Endothelial cell (in vitro differentiated cells): ENCODE measurements at regions not wholly inside any gene's neighbourhood (a gene's known extent, or its start where the extent isn't known, plus 50 kb on each side); places are given as distances from the start of the nearest gene placed in this dataset.

Experiments used
- DNase-seq: peaks from one replicate; pipeline ENCODE4 v3.0.0; 2021; ENCODE audit warnings: low spot score
- H3K27ac Mint-ChIP-seq: one replicate; pipeline ENCODE4 v1.8.0; 2021; ENCODE audit warnings: mixed read lengths, inconsistent platforms; ENCODE audit not compliant: unreplicated experiment
- H3K27me3 Mint-ChIP-seq: one replicate; pipeline ENCODE4 v1.8.0; 2021; ENCODE audit warnings: mild to moderate bottlenecking, moderate library complexity, mixed read lengths, inconsistent platforms; ENCODE audit not compliant: unreplicated experiment
- H3K36me3 Mint-ChIP-seq: one replicate; pipeline ENCODE4 v1.8.0; 2021; ENCODE audit warnings: mild to moderate bottlenecking, low read depth, mixed read lengths, inconsistent platforms; ENCODE audit not compliant: unreplicated experiment
- H3K4me1 Mint-ChIP-seq: one replicate; pipeline ENCODE4 v1.8.0; 2021; ENCODE audit warnings: mild to moderate bottlenecking, mixed read lengths, inconsistent platforms; ENCODE audit not compliant: unreplicated experiment
- H3K4me3 Mint-ChIP-seq: one replicate; pipeline ENCODE4 v1.8.0; 2021; ENCODE audit warnings: mild to moderate bottlenecking, mixed read lengths, inconsistent platforms; ENCODE audit not compliant: unreplicated experiment
- H3K9me3 Mint-ChIP-seq: one replicate; pipeline ENCODE4 v1.8.0; 2021; ENCODE audit warnings: mixed read lengths, inconsistent platforms; ENCODE audit not compliant: unreplicated experiment
- TF ChIP-seq, protein P1 (sequence below): fragments of 200-600 bp; sonication (generic); IDR thresholded peaks from one replicate; pipeline ENCODE4 v1.5.0; 2021; ENCODE audit warnings: antibody characterized with exemption; ENCODE audit not compliant: unreplicated experiment

DNA sequence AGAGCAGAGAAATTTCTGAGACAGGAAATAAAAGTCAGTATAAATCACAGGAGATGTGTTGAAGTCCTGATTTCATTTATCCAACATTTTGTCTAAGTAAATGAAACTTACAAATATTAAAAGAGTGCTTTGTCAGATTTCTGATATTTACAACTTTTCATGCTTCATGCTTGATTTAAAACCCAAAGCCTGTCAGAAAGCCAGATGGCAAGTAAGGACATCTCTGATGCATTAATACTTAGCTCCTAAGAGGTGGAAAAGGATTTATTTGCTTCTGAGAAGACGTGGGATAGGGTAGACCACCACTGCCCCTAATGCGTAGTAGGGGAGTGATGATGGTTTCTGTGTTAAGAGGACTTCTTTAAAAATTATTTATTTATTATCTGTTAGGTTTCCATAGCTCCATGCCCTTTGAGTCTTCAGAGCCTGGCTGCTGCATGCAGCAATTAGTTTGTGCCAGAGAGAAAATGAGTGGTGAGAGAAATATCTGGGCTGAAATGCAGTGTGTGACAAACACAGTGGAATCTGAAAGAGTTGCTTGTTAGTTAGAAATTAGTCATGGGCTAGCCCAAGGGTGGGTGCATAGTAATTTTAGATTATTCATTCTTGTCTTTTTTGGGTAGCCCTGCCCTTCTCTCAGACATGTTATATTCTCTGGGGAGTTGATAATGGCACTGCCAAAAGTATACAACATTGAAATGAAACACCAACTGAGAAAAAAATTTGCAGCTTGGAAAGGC is 333.8 kb downstream of the C4orf33 start:
- no peak overlapping the region for H3K4me3 Mint-ChIP-seq
- no peaks in the 10 kb centered on the region for H3K9me3 Mint-ChIP-seq
- H3K36me3 Mint-ChIP-seq = no peaks in the 10 kb centered on the region
- TF ChIP-seq, protein P1, sequence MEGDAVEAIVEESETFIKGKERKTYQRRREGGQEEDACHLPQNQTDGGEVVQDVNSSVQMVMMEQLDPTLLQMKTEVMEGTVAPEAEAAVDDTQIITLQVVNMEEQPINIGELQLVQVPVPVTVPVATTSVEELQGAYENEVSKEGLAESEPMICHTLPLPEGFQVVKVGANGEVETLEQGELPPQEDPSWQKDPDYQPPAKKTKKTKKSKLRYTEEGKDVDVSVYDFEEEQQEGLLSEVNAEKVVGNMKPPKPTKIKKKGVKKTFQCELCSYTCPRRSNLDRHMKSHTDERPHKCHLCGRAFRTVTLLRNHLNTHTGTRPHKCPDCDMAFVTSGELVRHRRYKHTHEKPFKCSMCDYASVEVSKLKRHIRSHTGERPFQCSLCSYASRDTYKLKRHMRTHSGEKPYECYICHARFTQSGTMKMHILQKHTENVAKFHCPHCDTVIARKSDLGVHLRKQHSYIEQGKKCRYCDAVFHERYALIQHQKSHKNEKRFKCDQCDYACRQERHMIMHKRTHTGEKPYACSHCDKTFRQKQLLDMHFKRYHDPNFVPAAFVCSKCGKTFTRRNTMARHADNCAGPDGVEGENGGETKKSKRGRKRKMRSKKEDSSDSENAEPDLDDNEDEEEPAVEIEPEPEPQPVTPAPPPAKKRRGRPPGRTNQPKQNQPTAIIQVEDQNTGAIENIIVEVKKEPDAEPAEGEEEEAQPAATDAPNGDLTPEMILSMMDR = no peak
- no peak overlapping the region for H3K27ac Mint-ChIP-seq
- DNase-seq = no peak
- peaks cover 1% of the 10 kb centered on the region for H3K27me3 Mint-ChIP-seq
- no peaks in the 10 kb centered on the region for H3K4me1 Mint-ChIP-seq

DNA sequence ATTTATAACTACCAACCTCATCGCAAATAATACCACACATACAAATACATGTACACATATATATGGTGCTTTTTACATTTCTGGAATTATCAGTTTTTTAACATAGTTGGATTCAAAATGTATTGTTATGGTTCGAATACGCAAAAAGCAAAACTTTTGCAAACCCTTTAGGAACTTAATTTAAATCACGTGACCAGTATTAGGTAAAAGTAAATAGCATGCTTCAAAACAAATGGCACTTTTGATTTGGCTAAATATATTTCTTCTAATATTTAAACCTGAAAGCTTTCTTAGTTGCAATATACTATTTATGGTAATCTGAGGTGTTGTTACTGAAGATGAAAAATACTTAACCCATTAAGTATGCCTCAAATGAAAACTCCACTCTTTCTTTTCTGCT is 341.4 kb downstream of the C4orf33 start:
- Mint-ChIP-seq H3K4me3 (no peak overlapping the region), H3K27ac (no peak overlapping the region), H3K9me3 (no peaks in the 10 kb centered on the region), H3K4me1 (no peaks in the 10 kb centered on the region), H3K36me3 (no peaks in the 10 kb centered on the region), H3K27me3 (no peaks in the 10 kb centered on the region)
- no peak for DNase-seq
- TF ChIP-seq, protein P1 = no peak

DNA sequence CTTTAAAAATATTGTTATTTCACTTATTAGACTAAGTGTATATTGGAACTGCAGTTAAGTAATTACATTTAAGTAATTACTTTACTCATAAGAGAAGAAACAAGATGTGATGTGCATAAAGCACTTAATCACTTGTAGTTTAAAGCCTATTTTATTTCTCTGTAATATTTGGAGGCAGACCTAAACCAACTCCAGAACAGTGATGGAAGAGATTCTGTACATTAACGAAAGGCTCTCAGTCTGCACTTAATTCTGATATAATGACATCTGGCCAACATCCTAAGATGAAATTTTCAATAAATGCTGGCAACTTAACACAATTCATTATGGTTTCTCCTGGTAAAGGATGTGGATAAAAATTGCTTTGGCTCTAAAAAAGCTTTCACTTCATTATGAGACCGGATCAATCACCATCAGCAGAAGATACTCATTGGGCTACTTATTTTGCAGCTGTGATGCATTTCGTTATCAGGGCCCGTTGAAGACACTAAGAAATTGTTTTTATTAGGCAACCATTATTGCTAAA is 342.6 kb downstream of the C4orf33 start:
- TF ChIP-seq, protein P1 = no peak
- H3K4me1 Mint-ChIP-seq = no peaks in the 10 kb centered on the region
- no peak for DNase-seq
- no peak overlapping the region for H3K27ac Mint-ChIP-seq
- H3K27me3 Mint-ChIP-seq = no peaks in the 10 kb centered on the region
- no peaks in the 10 kb centered on the region for H3K36me3 Mint-ChIP-seq
- H3K9me3 Mint-ChIP-seq = no peaks in the 10 kb centered on the region
- no peak overlapping the region for H3K4me3 Mint-ChIP-seq

DNA sequence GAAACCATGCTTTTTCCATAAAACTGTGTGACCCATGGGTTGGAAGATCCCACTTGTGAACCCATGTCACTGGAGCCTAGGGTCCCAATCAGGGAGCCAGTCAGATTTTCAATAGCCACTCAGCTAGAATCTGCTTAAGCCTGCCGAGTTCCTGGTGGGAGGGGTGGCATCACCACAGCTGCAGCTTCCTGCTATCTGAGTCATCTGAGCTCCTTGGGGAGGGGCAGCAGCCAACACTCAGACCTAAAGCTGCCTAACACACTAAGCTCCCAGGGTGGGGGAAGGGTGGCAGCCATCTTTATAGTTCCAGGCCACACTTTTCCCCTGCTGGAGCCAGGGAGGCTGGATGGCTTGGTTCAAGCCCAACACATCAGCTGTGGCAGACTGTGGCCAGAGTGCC is 350.1 kb downstream of the C4orf33 start:
- H3K36me3 Mint-ChIP-seq = peaks cover 13% of the 10 kb centered on the region
- no peak overlapping the region for H3K27ac Mint-ChIP-seq
- H3K27me3 Mint-ChIP-seq = peaks cover 1% of the 10 kb centered on the region
- DNase-seq = no peak
- no peaks in the 10 kb centered on the region for H3K9me3 Mint-ChIP-seq
- no peaks in the 10 kb centered on the region for H3K4me1 Mint-ChIP-seq
- TF ChIP-seq, protein P1 = no peak
- H3K4me3 Mint-ChIP-seq = no peak overlapping the region

DNA sequence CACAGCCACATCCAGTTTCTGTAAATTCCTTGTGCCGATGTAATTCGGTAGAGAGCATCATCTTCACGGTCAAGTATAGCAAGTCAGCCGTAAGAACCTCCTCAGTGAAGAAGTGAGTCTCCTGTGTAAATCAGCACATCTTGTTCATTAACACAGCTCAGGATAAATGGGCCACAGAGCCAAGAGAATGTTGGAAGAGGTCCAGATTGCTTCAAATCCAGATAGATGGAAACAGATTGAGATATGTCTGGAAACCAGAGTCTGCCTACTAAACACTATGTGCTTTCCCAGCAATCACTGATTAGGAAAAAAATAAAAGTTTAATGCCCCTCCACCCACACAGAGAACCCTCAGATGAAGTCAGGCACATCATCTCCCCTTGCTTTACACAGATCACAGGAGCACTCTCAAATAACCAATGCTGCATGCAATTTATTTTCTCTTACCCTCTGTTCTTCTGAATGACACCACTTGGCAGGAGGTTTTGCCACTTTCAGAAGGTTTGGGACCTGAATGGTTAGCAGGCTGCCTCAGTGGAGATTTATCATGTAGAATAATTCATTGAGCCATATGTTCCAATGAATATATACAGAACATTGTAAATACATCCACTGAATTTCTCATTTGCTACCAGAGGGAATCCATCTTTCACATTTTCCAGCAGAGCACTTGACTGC is 357.7 kb downstream of the C4orf33 start:
- no peak overlapping the region for H3K4me3 Mint-ChIP-seq
- no peak overlapping the region for H3K27ac Mint-ChIP-seq
- TF ChIP-seq, protein P1 = no peak
- no peaks in the 10 kb centered on the region for H3K9me3 Mint-ChIP-seq
- no peaks in the 10 kb centered on the region for H3K36me3 Mint-ChIP-seq
- peaks cover 1% of the 10 kb centered on the region for H3K27me3 Mint-ChIP-seq
- no peak for DNase-seq
- H3K4me1 Mint-ChIP-seq = no peaks in the 10 kb centered on the region
